Hematopoietic multipotent progenitor cell (in vitro differentiated cells): ENCODE measurements at regions not wholly inside any gene's neighbourhood (a gene's known extent, or its start where the extent isn't known, plus 50 kb on each side); places are given as distances from the start of the nearest gene placed in this dataset.

Experiments
- DNase-seq, 3 donors: peaks; one replicate each; pipeline ENCODE4 v3.0.0-alpha.2; 2011 to 2015; ENCODE audit warnings: low read depth in 2 of 3, low spot score in 2 of 3

GRCh38 chr6:137434640-137435039 lies 59.6 kb downstream of the OLIG3 start:
- DNase-seq, result no peak

GRCh38 chr6:137432054-137432611 lies 62.1 kb downstream of the OLIG3 start:
- no peak for DNase-seq

GRCh38 chr6:137430954-137431353 lies 63.2 kb downstream of the OLIG3 start:
- no peak for DNase-seq

DNA sequence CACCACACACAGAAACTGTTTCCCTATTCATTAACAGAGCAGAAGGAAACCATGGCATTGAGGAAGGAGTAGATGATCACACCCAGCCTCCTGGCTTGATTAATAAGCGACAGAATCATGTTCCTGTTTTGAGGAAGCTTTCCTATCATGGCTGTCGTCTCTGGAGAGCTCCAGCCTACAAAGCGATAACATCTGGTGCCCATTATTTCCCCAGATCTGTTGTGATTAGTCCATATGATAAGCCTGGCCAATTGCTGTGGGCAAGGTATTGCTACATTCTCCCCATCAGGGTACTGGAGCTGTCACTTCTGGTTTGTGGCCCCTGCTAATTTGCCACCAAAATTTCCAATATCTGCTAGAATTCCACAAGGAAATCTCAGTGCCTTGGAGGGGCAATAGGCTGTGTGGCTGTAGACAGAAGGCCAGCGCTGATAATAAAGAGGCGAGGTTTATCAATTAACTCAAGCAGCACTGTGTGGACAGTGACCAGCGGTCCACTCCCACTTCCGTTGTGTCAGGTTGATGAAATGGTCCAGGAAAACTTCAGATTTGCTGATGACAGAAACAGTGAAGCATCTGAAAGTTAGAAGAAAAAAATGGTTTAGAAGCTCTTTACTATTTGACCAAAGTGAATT lies 66.4 kb downstream of the OLIG3 start:
- no peak for DNase-seq

- DNase-seq, result no peak
These were observed 68.0 kb downstream of the OLIG3 start for GRCh38 chr6:137426007-137426689.

- no peak for DNase-seq
These were observed 69.9 kb downstream of the OLIG3 start for GRCh38 chr6:137424251-137424650.

DNA sequence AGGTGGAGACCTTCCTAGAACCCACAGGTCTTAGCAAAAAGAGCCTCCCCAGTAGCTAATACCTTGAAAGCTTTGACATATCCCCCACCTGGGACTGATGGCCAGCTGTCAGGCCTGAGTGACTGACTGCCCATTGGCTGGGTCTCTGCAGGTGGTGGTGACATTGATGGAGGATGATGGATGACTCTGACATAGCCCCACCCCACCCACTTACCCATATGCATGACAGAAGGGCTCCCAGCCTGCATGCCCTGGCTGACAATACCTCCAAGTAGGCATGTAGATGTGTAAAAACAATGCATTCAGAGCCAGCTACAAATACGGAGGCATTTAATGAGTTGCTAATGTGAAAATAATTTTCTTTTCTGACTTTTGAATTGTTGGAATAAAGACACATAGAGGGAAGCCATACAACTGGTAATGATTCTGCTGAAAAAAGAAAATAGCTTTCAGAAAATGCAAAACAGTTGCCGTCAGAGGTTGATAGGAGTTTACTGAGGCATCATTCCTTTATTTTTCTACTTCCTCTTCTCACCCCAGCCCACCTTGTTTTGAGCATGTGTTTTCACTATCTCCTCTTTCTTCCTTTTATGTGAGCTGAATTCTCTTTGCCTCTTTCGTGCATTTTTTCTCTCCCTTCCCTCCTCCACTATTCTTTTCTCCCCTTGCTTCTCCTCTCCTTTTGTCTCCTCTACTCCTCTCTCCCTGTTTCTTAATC lies 70.6 kb downstream of the OLIG3 start:
- DNase-seq, result no peak

DNA sequence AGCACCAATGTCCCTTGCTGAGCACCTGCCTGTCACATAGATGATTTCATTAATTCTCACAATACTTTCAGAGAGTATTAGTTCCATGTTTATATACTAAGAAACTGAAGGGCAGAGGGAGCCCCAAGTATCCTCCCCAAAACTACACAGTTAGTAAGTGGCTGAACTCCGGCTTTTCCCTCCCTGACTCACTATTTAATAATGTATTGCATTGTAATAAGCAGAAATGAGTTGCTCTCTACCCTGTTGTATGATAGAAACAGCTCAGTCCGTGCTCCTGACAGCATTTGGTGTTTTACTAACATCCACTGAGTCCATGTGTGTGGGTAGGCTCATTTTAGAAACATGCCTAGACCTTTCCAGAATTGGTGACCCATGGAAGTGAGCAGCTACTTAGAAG lies 76.8 kb downstream of the OLIG3 start:
- DNase-seq, result no peak

GRCh38 chr6:137416376-137417109 lies 77.7 kb downstream of the OLIG3 start:
- peak in 1 of 3 donors; percentile 4 for DNase-seq

GRCh38 chr6:137415834-137416190 lies 78.4 kb downstream of the OLIG3 start:
- no peak for DNase-seq

DNA sequence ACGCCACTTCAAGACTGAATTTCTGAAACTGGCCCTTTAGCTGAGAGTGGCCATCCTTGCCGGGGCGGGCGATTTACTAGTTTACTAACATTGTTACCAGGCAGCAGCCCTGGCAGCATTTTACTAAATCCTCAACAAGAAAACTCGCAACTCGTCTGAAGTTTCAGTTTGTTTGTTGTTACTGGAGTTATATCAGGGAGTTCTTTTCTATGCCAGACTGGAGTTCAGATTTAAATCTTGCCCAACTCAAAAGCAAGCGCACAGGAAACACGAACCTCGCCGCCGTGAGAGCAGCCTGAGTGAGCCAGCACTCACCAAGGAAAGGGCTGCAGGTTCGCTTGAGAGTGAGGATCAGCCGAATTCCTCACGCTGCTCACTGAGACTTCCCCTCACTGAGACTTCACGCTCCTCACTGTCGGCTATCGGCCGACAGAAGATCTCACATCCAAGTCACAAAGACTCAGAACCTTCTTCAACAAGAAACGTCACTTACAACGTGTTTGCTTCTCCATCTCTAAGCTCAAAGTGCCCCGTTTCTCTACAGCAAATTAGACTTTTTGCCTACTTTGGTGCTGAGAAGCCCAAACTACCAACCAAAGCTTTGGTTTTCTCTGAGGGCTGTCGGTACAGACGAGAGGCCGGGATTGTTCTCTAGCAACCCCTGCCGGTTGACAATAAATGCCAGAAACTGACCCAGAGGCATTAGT lies 78.9 kb downstream of the OLIG3 start:
- DNase-seq, result peak; percentile 40 to 77 (median 62)

- no peak for DNase-seq
These were observed 79.6 kb downstream of the OLIG3 start for GRCh38 chr6:137414599-137414998.

DNA sequence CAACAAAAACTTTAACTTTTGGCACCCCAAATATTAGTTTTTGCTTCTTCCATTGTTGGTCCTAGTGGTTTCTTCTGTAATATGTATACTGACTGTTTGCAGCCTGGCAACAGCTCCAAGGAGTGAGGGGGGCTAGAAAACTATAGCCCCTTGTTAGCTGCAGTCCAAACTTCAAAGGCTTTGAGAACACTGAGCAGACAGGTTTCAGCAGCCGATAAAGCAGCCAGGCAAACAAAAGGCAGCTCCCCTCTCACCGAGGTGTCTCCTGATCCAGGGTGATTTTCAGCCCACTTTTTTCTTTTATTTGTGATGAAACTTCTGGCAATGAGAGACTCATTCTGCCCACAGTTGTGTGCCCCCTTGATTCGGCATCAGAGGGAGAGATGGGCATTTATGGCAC lies 80.7 kb downstream of the OLIG3 start:
- no peak for DNase-seq

GRCh38 chr6:137412562-137412961 lies 81.6 kb downstream of the OLIG3 start:
- no peak for DNase-seq

GRCh38 chr6:137409266-137409777 lies 84.9 kb downstream of the OLIG3 start:
- no peak for DNase-seq

GRCh38 chr6:137407816-137408215 lies 86.4 kb downstream of the OLIG3 start:
- DNase-seq, result no peak

- DNase-seq, result no peak
These were observed 88.4 kb downstream of the OLIG3 start for GRCh38 chr6:137405806-137406205.

- no peak for DNase-seq
These were observed 90.3 kb downstream of the OLIG3 start for GRCh38 chr6:137403855-137404254.

- DNase-seq, result no peak
These were observed 90.8 kb downstream of the OLIG3 start for GRCh38 chr6:137403443-137403842.

- no peak for DNase-seq
These were observed 92.0 kb downstream of the OLIG3 start for GRCh38 chr6:137402143-137402680.
